Kidney epithelial cell (primary cell): ENCODE measurements at regions not wholly inside any gene's neighbourhood (a gene's known extent, or its start where the extent isn't known, plus 50 kb on each side); places are given as distances from the start of the nearest gene placed in this dataset.

Experiments
- DNase-seq: peaks from one replicate; pipeline ENCODE4 v3.0.0-alpha.2; 2010; ENCODE audit warnings: low read depth
- H3K27me3 ChIP-seq: 2 replicates; pipeline ENCODE4 v1.6.0; 2011; ENCODE audit warnings: low read length; ENCODE audit not compliant: control insufficient read depth, insufficient read depth
- H3K36me3 ChIP-seq: 2 replicates; pipeline ENCODE4 v1.5.1; 2011; ENCODE audit warnings: low read length; ENCODE audit not compliant: control insufficient read depth, insufficient read depth
- H3K4me3 ChIP-seq: 2 replicates; pipeline ENCODE4 v1.5.1; 2011; ENCODE audit warnings: low read depth, mild to moderate bottlenecking, control low read depth, low read length
- CTCF ChIP-seq: IDR thresholded peaks from 2 replicates; pipeline ENCODE4 v1.5.1; 2011; ENCODE audit warnings: mild to moderate bottlenecking, moderate library complexity, low read length, control low read depth, inconsistent platforms; ENCODE audit not compliant: insufficient read depth, poor library complexity, severe bottlenecking

- no peak for TF ChIP-seq CTCF
- no peak for DNase-seq
- Histone ChIP-seq H3K4me3 (no peak overlapping the region), H3K36me3 (no peaks in the 10 kb centered on the region), H3K27me3 (no peaks in the 10 kb centered on the region)
These were observed 107.0 kb upstream of the RFC3 start for GRCh38 chr13:33710924-33711323.

- no peak for DNase-seq
- Histone ChIP-seq H3K36me3 (no peaks in the 10 kb centered on the region), H3K27me3 (no peaks in the 10 kb centered on the region), H3K4me3 (no peak overlapping the region)
- TF ChIP-seq CTCF = no peak
These were observed 106.5 kb upstream of the RFC3 start for GRCh38 chr13:33711436-33711835.

GRCh38 chr13:33717775-33718174 is 100.2 kb upstream of the RFC3 start:
- Histone ChIP-seq H3K4me3 (no peak overlapping the region), H3K27me3 (no peaks in the 10 kb centered on the region), H3K36me3 (no peaks in the 10 kb centered on the region)
- no peak for DNase-seq
- TF ChIP-seq CTCF = no peak

- Histone ChIP-seq H3K27me3 (no peaks in the 10 kb centered on the region), H3K4me3 (no peak overlapping the region), H3K36me3 (no peaks in the 10 kb centered on the region)
- no peak for DNase-seq
- TF ChIP-seq CTCF = no peak
These were observed 96.2 kb upstream of the RFC3 start for GRCh38 chr13:33721724-33722123.

- DNase-seq = no peak
- no peak for TF ChIP-seq CTCF
- no peaks in the 10 kb centered on the region for H3K36me3 ChIP-seq
- H3K27me3 ChIP-seq = no peaks in the 10 kb centered on the region
- no peak overlapping the region for H3K4me3 ChIP-seq
These were observed 95.6 kb upstream of the RFC3 start for GRCh38 chr13:33722216-33722915.

GRCh38 chr13:33723365-33723764 is 94.6 kb upstream of the RFC3 start:
- DNase-seq = no peak
- TF ChIP-seq CTCF = no peak
- Histone ChIP-seq H3K4me3 (no peak overlapping the region), H3K36me3 (no peaks in the 10 kb centered on the region), H3K27me3 (no peaks in the 10 kb centered on the region)
